ENCODE measurements at regions not wholly inside any gene's neighbourhood (a gene's known extent, or its start where the extent isn't known, plus 50 kb on each side); places are given as distances from the start of the nearest gene placed in this dataset.

DNA sequence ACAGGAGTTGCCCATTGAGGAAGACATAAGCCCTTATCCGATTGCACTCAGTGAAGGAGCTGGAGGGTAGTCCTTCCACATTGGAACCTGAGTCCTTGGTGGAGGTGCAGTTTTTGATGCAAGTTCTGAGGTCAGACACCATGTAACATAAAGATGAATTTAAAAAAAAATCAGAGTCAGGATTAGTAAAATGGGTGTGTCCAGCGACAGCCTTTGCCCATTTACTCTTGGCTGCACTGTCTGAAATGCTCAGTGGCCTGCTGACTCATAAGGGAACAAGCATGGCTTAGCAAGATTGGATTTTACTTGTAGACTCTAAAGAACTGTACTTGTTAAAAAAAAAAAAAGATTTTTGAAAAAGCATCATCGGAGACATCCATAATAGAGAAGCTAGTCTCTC is 241.1 kb upstream of the TOPAZ1 start:
- ChIA-PET POLR2A (no interaction called here), CTCF (interaction anchor here (0.9 kb wide), 1 partner anchor 145 kb away, joined by 3 read pairs; no protein-coding TSS in a partner anchor)
- TF ChIP-seq, protein P1, sequence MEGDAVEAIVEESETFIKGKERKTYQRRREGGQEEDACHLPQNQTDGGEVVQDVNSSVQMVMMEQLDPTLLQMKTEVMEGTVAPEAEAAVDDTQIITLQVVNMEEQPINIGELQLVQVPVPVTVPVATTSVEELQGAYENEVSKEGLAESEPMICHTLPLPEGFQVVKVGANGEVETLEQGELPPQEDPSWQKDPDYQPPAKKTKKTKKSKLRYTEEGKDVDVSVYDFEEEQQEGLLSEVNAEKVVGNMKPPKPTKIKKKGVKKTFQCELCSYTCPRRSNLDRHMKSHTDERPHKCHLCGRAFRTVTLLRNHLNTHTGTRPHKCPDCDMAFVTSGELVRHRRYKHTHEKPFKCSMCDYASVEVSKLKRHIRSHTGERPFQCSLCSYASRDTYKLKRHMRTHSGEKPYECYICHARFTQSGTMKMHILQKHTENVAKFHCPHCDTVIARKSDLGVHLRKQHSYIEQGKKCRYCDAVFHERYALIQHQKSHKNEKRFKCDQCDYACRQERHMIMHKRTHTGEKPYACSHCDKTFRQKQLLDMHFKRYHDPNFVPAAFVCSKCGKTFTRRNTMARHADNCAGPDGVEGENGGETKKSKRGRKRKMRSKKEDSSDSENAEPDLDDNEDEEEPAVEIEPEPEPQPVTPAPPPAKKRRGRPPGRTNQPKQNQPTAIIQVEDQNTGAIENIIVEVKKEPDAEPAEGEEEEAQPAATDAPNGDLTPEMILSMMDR (IDR thresholded peaks at IDR 0.05; ENCODE audit: low read depth, low read length): no peak
- Histone ChIP-seq H3K4me3 (ENCODE audit: low read depth, low read length) (no peak overlapping the region), H3K9me3 (ENCODE audit: control insufficient read depth, insufficient read depth, low read length) (peaks cover 13% of the 10 kb centered on the region; the same call in 1 of the 2 replicates), H3K27ac (ENCODE audit: low read depth, low read length) (no peak overlapping the region), H3K27me3 (ENCODE audit: control insufficient read depth, insufficient read depth, low read length) (peaks cover 45% of the 10 kb centered on the region)
- DNase-seq (ENCODE audit: low read depth, low spot score): no peak

DNA sequence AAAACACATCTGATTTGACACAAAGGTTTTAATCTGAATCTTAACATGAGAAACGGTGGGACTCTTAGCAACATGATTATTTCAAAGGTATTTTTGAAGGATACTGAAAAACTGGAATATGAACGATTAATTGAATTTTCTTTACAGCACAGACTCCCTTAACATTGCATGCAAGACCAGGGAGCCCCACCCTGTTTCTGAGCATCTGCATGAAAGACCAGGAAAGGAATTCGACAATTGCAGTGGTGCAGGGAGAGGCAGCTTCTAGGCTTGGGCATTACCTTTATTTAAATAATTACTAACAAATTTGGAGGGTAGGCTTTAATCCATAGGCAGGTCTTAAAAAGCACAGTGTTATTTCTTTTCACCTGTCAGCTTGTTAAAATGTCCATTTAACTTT is 240.6 kb upstream of the TOPAZ1 start:
- POLR2A ChIA-PET: no interaction called here
- H3K4me3 ChIP-seq (ENCODE audit: low read depth, low read length): no peak overlapping the region

DNA sequence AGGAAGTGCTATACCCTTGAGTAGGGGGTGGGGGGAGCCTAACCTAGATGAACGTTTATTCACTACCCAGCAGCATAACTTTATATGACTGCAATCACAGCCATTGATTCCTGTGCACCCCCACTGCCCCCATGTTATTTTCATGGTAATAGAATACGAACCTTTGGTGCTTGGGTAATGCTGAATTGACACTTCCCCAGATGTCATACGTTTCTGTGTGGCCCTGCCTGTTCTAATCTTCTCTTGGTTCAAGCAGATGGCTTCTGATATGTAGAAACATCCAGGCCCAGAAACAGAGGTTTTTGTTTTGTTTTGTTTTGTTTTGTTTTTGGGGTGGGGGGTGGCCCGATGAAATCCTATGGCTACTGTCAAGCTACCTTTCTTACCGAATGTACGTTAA is 237.9 kb upstream of the TOPAZ1 start:
- CTCF ChIA-PET: interaction anchor here (0.6 to 0.9 kb wide), 2 partner anchors 82 to 460 kb away, joined by 3 read pairs; no protein-coding TSS in a partner anchor
- H3K9me3 ChIP-seq (ENCODE audit: control insufficient read depth, insufficient read depth, low read length): no peaks in the 10 kb centered on the region
- TF ChIP-seq, protein P1 (IDR thresholded peaks at IDR 0.05; ENCODE audit: low read depth, low read length): no peak
- DNase-seq (ENCODE audit: low read depth, low spot score): no peak
- H3K27ac ChIP-seq (ENCODE audit: low read depth, low read length): no peak overlapping the region
- POLR2A ChIA-PET: no interaction called here
- no peak overlapping the region for H3K4me3 ChIP-seq (ENCODE audit: low read depth, low read length)
- peaks cover 13% of the 10 kb centered on the region for H3K27me3 ChIP-seq (ENCODE audit: control insufficient read depth, insufficient read depth, low read length)

More for the DNA sequence above, 240.6 kb upstream of the TOPAZ1 start:
- no peak overlapping the region for H3K27ac ChIP-seq (ENCODE audit: low read depth, low read length)
- peaks cover 10% of the 10 kb centered on the region; the same call in 1 of the 2 replicates for H3K9me3 ChIP-seq (ENCODE audit: control insufficient read depth, insufficient read depth, low read length)
- CTCF ChIA-PET: interaction anchor here (0.9 kb wide), 1 partner anchor 145 kb away, joined by 3 read pairs; no protein-coding TSS in a partner anchor
- TF ChIP-seq, protein P1 (IDR thresholded peaks at IDR 0.05; ENCODE audit: low read depth, low read length): no peak
- H3K27me3 ChIP-seq (ENCODE audit: control insufficient read depth, insufficient read depth, low read length): peaks cover 40% of the 10 kb centered on the region
- no peak for DNase-seq (ENCODE audit: low read depth, low spot score)

DNA sequence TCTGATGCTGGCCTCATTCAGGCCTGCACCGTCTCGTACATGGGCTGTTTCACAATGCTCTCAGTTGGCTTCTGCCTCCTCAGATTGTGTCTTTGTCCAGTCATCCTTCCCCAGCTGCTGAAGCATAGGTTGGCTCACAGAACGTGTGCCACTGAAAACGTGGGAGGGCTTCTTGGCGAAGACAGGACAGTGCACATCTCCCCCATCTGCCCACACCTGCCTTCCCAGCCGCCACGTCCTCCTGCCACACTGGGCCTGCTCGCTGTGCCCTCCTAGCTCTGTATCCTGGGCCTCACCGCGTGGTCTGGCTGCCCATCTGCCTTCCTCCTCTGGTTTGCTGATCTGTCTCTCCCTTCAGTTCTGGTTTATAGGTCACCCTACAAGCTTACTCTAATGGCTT is 230.0 kb upstream of the TOPAZ1 start:
- CTCF ChIA-PET: no interaction called here

DNA sequence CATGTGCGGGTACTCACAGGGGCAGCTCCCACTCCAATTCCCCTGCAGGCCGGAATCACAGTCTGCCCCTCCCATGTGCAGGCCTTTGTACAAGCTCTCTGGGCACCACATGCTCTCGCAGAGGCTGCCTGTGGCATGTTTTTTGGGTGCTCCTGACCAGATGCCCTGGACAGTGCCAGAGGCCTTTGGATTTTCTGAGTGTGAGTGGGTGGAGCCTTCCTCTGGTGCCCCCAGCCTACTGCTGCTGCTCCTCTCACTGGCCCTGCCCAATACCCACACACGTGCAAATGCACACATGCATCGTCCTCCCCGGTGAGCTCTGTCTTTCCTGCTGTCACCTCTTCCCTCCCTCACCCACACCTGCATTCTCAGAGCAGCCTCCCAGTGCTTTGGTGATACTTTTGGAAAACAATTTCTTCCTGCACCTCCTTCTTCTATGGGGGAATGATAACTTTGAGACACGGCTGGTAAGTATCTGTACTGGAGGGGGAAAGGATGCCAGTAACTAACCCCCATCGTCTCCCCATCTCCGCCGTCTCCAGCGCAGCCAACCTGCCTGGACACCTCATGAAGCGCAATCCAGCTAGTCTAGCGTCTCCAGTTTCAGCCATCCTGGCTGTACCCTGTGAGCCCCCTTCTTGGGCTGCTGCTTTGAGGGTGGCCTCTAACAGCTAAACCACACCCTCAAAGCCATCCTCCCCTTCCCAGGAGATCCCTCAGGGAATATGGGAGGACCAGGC is 229.4 kb upstream of the TOPAZ1 start:
- ChIA-PET POLR2A (no interaction called here), CTCF (no interaction called here)
- no peaks in the 10 kb centered on the region for H3K9me3 ChIP-seq (ENCODE audit: control insufficient read depth, insufficient read depth, low read length)
- H3K4me3 ChIP-seq (ENCODE audit: low read depth, low read length): no peak overlapping the region
- TF ChIP-seq, protein P1 (IDR thresholded peaks at IDR 0.05; ENCODE audit: low read depth, low read length): no peak
- no peak for DNase-seq (ENCODE audit: low read depth, low spot score)
- no peak overlapping the region for H3K27ac ChIP-seq (ENCODE audit: low read depth, low read length)
- H3K27me3 ChIP-seq (ENCODE audit: control insufficient read depth, insufficient read depth, low read length): peaks cover 3% of the 10 kb centered on the region

More for the DNA sequence above, 230.0 kb upstream of the TOPAZ1 start:
- Histone ChIP-seq H3K9me3 (ENCODE audit: control insufficient read depth, insufficient read depth, low read length) (no peaks in the 10 kb centered on the region), H3K27me3 (ENCODE audit: control insufficient read depth, insufficient read depth, low read length) (peaks cover 3% of the 10 kb centered on the region), H3K4me3 (ENCODE audit: low read depth, low read length) (no peak overlapping the region), H3K27ac (ENCODE audit: low read depth, low read length) (no peak overlapping the region)
- TF ChIP-seq, protein P1 (IDR thresholded peaks at IDR 0.05; ENCODE audit: low read depth, low read length): no peak
- POLR2A ChIA-PET: no interaction called here
- DNase-seq (ENCODE audit: low read depth, low spot score): no peak

Data from AG04450 (cell line).